GM21381 (cell line): ENCODE measurements at regions not wholly inside any gene's neighbourhood (a gene's known extent, or its start where the extent isn't known, plus 50 kb on each side); places are given as distances from the start of the nearest gene placed in this dataset.
"Not testable (repeated sequence)": the region's sequence is repeated elsewhere in the genome, so short reads cannot be mapped to it uniquely, and the experiment has no call there.

Experiments
- ATAC-seq: cut with Tn5 transposase; IDR thresholded peaks from one replicate; pipeline ENCODE4 v1.9.1; 2021; ENCODE audit warnings: mild to moderate bottlenecking, moderate library complexity; ENCODE audit not compliant: unreplicated experiment

DNA sequence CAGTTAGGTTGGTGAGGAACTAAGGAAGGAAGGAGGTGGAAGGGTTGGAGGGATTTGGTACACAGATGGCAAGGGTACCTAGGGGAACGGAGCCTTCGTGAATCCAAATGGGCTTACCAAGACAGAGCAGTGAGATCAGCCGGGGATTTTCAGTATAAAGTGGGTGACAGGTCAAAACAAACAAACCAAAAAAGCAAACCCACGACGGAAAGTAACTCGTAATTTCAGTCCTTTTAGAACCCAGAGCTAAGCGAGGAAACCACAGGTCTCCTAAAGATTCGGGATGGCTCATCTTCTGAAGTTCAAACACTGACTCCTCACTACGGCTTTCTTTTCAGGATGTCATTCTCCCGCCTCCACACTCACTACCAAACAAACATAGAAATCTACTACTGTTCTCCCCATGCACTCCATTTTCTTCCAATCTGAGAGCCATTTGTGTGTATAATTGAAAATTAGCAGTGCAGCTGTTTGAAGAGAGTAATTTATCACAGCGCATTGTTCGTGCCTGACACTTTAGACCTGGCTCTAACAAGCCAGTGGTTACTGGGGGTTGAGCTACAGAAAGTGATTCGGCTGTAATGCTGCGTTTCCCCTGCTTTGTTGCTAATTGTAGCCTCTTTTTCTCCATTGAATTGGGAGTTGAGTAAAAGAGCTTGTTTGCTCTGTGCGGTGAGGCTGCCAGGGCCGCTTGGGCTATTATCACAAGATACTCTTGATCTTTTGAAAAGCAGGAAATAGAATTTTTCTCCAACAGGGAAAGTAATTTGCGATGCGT is 64.7 kb upstream of the CCDC39 start:
- ATAC-seq, result no peak

DNA sequence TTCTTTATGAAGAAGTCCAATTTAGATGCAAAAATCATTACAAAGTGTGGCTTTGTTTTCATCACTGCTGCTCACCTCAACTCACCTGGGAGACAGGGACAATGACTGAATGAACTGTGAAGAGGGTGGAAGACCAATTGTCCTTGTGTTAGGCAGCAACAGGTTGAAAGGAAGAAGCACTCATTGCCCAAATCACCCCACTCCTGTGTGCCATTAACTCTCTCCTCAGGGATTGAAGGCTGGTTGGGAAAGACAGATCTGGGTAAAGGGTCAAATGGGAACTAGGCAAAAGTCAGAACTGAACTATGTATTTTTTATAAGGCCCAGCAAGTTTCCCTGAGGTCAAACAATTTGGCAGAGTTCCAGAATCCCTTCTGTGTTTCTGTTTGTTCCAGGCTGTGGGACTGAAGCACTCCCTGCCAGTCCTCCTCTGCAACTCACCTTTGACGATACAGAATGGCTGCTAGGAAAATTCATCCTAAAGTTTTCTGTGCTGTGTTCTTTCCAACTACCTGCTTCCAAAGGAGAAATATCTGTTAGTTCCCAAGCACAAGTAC is 68.6 kb upstream of the CCDC39 start:
- ATAC-seq, result no peak

DNA sequence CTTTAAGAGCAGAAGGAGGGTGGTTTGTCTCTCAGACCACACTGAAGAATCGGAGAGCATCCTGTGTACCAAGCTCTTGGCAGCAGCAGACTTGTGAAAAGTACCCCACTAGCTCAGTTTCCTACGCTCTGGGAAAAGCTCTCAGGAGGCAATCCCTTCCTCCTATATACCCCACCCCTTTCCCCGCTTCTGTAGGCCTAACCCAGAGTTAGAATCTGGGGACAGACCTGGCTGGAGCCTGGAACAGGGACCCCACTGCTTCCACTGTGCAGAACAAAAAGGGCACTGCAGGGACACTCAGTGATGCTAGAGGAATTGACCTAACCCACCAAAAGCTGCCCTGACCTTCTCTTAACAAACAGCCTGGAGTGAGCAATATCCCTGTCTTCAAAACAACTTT is 70.0 kb upstream of the CCDC39 start:
- ATAC-seq, result no peak

DNA sequence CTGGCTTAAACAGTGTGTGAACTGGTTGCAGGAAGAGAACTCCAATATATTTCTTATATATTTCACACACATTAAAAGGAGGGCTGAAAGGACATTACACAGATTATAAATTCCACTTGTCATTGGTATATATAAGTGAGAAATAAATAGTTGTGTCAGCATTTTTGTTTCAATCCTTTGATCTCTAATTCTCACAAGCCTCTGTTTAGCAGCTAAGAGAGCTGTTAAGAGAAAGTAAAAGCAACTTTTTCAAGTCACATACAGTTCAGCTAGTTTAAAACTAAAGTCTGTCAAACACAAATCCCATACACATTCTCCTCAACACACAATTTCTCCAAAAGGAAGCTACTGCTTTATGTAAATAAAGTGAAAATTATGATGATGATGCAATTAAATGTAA is 70.5 kb upstream of the CCDC39 start:
- no peak for ATAC-seq

DNA sequence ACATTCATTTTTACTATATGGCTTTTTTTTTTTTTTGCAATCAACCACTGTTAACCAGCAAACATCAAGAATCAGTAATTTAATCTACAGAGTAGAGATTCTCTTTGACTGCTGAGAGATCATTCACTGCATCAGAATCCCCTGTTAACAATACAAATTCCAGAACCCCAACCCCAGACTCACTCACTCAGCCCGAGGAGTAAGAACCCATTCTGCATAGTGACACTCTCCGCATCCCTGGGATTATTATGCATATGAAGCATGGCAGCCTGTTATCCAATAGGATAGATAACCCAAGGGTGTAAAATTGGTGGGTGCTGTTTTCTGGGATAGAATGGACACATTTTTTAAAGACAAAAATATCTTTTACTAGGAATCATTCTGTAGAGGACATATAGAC is 76.3 kb upstream of the CCDC39 start:
- ATAC-seq, result no peak

DNA sequence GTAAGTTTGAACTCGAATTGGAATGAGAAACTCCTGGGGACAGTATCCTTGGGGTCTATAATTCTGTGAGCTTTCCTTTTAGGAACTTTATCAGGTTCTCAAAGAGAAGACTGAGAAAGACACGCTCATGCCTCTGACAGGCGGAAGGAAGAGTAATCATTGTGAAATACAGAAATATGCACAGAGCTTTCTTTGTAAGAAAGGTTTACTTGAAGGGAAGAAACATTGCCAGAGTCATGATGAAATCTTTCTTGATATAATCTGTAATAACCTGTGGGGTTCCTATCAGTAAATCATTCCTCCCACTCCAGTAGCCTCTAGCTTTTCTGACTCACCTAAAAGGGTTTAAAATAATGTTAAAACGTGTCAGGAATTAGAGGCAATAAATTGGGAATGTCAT is 83.6 kb upstream of the CCDC39 start:
- ATAC-seq, result no peak

DNA sequence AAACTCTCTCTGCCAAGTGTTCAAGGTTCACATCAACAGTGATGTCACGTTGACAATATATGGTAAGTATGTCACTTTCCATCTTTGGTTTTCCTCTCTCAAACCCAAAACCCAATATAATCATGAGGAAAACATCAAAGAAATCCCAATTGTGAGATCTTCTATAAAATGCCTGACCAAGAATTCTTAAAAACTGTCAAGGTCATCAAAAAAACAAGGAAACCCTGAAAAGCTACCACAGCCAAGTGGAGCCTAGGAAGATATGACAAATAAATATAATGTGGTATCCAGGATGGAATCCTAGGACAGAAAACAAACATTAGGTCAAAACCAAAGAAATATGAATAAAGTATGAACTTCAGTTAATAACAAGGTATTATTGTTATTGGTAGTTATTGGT is 85.2 kb upstream of the CCDC39 start:
- no peak for ATAC-seq

DNA sequence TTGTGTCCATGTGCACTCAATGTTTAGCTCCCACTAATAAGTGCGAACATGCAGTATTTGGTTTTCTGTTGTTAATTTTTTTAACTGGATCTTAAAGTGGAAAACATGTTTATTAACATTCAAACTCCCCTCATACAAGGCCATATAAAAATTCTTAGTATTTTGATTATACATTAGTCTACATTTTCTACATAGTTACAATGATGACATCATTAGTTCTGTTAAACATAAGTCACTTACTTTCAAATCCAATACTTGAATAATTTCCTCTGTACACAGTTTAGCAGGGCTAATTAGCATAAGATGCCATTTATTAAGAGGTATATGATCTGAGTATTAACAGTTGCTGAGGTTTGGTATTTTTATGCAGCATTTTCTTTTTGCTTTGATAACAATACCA is 91.3 kb upstream of the CCDC39 start:
- no peak for ATAC-seq

DNA sequence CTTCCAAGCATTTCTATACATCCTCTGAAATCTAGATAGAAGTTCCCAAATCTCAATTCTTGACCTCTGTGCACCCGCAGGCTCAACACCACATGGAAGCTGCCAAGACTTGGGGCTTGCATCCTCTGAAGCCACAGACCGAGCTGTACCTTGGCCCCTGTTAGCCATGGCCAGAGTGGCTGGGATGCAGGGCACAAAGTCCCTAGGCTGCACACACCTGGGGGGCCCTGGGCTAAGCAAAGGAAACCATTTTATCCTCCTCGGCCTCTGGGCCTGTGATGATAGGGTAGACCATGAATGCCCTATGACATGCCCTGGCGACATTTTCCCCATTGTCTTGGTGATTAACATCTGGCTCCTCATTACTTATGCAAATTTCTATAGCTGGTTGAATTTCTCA is 97.1 kb upstream of the CCDC39 start:
- ATAC-seq, result no peak

DNA sequence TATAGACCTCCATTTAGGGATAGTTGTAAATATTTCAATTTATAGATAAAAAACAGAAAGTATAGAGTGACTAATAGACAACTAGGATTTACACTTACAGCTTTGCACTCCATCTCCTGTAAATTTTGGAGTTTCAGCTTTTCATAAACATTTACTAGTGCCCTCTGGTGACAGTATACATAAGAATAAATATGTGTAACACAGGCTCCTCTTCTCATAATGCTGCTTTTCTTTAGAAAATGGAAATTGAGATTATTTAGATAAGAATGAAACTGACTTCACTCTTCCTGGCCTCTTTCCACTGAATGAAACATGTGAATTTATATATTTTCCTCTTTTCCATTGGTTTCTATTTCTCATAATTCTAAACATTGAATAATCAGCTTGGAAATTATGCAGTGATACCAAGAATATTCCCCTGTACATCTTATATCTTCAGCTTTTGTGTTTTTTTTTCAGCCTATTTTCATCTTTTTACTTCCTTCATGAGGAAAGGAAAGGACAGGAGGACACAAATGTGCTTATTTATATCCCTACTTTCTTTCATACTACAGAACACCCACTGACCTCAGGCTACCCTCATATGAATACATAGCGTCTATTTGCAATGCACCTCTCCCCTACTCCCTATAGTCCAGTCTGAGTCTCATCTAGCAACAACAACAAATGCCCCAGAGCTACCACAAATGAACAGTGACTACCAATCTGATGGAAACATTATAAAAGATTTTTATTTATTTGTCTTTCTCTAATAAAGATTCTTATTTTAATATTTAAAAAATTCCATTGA is 103.1 kb upstream of the CCDC39 start:
- ATAC-seq, result no peak

DNA sequence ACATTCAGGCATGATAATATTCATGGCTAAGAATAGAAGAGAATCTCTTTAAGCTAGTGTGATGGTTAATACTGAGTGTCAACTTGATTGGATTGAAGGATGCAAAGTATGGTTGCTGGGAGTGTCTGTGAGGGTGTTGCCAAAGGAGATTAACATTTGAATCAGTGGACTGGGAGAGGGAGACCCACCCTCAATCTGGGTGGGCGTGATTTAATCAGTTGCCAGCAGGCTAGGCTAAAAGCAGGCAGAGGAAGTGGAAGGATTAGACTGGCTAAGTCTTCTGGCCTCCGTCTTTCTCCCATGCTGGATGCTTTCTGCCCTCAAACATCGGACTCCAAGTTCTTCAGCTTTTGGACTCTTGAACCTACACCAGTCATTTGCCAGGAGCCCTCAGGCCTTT is 106.9 kb upstream of the CCDC39 start:
- not testable (repeated sequence) for ATAC-seq

DNA sequence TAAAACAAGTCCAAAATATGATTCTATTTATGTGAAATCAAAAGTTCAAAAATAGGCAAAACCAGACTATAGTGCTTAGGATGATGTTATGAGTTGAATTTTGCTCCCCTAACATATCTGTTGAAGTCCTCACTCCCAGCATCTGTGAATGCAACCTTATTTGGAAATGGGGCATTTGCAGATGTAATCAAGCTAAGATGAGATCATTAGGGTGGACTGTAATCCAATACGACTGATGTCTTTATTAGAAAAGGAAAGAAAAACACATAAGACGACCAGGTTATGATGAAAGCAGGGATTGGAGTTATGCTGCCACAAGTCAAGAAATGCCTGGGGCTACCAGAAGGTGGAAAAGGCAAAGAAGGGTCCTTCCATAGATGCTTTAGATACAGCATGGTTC is 110.5 kb upstream of the CCDC39 start:
- no peak for ATAC-seq

DNA sequence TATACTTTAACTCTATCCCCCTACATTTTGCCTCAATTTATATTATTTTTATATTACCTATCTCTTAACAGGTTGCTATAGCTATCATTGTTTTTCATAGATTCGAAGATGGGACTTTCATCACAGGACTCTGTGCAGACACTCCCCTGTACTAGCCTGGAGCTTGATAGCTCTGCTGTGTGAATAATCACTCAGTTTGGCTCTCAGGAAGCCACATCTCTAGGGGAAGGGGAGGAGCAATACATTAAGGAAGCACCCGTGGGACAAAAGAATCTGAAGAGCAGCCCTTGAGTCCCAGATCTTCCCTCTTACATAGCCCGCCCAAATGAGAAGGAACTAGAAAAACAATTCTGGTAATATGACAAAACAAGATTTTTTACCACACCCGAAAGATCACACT is 114.3 kb upstream of the FXR1 start:
- no peak for ATAC-seq

DNA sequence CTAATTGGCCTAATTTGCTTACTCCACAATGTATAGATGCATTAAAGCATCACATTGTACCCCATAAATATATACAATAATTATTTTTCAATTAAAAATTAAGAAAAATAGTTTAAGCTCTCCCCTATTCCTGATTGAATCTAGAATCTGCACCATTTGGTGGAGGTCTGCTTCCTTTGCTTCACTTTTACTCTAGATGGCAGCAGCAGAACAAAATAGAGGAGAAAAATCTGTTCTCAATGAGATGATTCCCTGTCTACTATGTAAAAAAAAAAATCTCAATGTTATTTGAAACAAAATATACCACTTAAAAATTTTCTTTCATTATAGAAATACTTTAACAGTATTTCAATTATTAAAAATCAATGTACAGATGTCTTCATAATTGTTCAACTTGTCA is 109.6 kb upstream of the FXR1 start:
- ATAC-seq, result no peak

DNA sequence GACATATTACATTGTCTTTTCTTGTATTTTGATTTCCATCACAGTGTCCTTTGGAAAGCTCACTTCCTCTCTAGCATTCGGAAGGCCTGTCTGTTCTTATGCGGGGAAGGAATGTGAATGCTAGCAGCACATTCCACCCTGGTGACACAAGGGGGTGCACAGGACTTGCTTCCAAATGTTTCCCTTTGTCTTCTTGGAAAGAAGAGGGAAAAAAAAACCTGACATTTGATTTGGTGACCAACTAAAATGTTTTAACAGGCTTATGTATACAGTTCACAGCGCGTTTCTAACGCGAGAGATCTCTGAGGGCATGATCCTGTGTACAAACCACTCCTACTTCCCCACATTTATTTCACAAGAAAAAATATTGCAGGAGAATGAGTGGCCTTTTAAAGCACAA is 107.6 kb upstream of the FXR1 start:
- no peak for ATAC-seq

DNA sequence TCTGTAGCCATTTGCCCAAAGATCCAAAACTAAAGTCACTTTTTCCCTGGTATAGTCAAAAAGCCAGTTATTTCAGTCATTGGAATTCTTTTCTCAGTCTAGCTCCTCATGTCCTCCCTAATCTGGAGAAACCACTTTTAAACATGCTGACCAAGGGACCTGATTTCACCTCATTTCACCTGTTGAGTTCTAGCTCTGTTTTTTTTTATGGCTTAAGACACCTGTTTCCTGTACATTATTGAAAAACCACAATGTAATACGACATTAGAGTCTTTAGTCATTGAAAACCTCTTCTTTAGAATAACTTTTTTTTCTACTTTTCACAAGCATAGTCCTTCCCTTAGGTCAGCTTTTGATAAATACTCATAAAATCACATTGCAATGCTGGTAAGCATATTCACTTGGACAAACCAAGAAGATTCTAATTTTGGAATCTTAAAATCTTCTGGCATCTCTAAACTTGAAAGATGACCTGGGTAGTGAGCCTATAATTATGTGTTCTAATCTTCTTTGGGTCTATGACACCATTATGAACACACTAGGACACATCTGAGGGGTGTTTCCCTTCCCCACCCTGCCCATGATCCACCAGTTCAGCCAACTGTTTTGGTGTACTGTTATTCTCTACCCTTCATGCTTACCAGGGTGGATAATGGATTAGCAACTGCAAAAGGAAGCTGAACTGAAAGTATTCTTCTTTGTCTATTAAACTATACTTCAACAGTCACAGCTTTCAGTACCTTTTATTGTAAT is 103.5 kb upstream of the FXR1 start:
- no peak for ATAC-seq

DNA sequence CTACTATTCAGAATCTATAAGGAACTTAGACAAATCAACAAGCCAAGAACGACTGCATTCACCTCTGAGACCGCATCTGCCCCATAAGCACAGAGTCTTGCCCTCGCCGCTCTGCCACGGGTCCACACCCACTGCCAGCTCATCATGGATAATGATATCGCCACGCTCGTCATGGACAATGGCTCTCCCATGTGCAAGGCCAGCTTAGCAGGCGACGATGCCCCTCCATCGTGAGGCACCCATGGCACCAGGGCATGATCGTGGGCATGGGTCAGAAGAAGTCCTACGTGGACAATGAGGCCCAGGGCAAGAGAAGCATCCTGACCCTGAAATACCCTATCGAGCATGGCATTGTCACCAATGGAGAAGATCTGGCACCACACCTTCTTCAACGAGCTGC is 92.1 kb upstream of the FXR1 start:
- ATAC-seq, result no peak

DNA sequence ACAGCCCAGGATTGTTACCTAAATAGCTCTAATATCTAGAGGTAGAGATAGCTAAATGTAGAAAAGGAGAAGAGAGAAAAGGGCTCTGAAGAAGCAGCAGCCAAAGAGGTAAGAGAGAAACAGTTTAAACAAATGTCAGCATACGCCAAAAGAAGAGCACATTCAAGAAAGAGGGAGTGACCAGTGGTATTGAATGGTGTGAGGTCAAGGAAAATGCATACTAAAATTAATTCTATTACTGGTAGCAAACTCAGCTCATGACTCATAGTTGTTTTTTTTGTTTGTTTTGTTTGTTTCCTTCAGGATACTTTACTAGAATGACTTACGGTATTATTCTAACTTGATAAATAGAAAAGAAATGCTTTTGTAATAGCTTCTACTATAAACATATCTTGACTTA is 86.5 kb upstream of the FXR1 start:
- ATAC-seq, result no peak

DNA sequence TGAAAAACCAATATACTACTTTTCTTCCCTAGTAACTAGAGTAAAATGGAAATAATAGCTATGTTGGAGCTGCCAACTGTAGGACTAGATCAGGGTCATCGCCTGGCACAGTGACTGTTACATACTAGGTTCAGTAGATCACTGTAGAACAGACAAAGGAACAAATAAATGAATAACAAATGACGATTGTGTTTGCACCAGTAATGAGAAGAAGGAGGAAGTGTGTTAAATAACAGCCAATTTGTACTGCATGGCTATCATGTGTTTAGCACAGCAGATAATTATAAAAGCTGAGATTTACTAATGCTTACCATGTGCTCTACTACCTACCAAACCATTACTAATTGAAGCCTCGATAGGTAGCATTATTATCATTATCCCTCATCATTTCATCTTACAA is 85.3 kb upstream of the FXR1 start:
- ATAC-seq, result no peak

DNA sequence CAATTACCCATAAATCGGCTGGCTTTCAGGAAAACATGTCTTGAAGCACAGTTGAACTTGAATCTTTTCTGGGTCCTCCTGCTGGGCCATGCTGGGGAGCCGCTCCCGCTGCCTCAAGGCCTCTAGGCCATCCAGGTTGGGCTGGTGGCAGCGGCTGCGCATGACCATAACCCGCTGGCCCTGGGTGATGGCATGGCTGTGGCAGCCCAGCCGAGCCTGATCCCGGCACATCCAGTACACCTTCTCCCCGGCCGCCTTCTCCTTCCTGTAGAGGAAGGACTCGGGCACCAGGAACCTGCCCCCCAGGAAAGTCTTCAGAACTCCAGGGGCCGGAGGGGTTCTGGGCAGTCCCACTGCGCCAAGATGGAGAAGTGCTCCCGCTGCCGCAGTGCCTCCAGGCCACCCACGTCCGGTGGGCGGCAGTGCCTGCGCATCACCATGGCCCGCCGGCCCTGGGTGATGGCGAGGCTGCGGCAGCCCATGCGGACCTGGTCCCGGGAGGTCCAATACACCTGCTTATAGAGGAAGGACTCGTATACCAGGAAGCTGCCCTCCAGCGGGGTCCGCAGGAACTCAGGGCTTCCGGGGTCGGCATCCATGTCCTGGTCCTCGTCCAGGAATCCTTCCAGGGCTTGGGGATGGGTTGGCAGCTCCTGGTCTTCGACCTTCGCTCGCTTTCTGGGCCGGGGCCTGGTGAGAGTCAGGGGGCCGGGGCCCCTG is 84.3 kb upstream of the FXR1 start:
- ATAC-seq, result no peak
